A673 (cell line): ENCODE measurements at regions not wholly inside any gene's neighbourhood (a gene's known extent, or its start where the extent isn't known, plus 50 kb on each side); places are given as distances from the start of the nearest gene placed in this dataset.

ENCODE experiments used
- CTCF ChIP-seq: fragments of 300-800, 200-600 bp; sonication (generic); conservative IDR thresholded peaks from 2 replicates; pipeline ENCODE4 v1.5.1; 2017; ENCODE audit warnings: low read depth, mild to moderate bottlenecking, antibody characterized with exemption, low read length, moderate library complexity, mixed read lengths
- EZH2 ChIP-seq: fragments of 200-600 bp; sonication (generic); IDR thresholded peaks from 2 replicates; pipeline ENCODE4 v1.6.1; 2017; ENCODE audit warnings: borderline replicate concordance, low read depth, mild to moderate bottlenecking, mixed read lengths, antibody characterized with exemption, low read length; ENCODE audit not compliant: poor library complexity, severe bottlenecking

GRCh38 chr9:86470326-86470725 is 116.1 kb upstream of the TUT7 start:
- TF ChIP-seq CTCF (no peak), EZH2 (no peak)
